GM23248 (cell line): ENCODE measurements at regions not wholly inside any gene's neighbourhood (a gene's known extent, or its start where the extent isn't known, plus 50 kb on each side); places are given as distances from the start of the nearest gene placed in this dataset.

ENCODE experiments used
- DNase-seq: peaks from one replicate; pipeline ENCODE4 v3.0.0-alpha.2; 2015
- H2AFZ ChIP-seq: fragments of 200-600 bp; sonication (generic); 2 replicates; pipeline ENCODE4 v1.6.1; 2016; ENCODE audit warnings: antibody characterized with exemption
- H3F3A ChIP-seq: fragments of 200-600 bp; sonication (generic); 2 replicates; pipeline ENCODE4 v1.6.1; 2016; ENCODE audit warnings: mild to moderate bottlenecking, antibody characterized with exemption, mixed run types; ENCODE audit not compliant: insufficient read depth
- H3K27ac ChIP-seq: fragments of 200-600 bp; sonication (generic); 2 replicates; pipeline ENCODE4 v1.5.1; 2016; ENCODE audit warnings: mild to moderate bottlenecking
- H3K27me3 ChIP-seq: fragments of 200-600 bp; sonication (generic); replicated peaks from 2 replicates; pipeline ENCODE4 v1.6.1; 2016; ENCODE audit warnings: mild to moderate bottlenecking; ENCODE audit not compliant: insufficient read depth
- H3K36me3 ChIP-seq: fragments of 200-600 bp; sonication (generic); 2 replicates; pipeline ENCODE4 v1.6.1; 2016; ENCODE audit warnings: low read depth, mild to moderate bottlenecking
- H3K4me1 ChIP-seq: fragments of 200-600 bp; sonication (generic); 2 replicates; pipeline ENCODE4 v1.6.1; 2016; ENCODE audit warnings: mild to moderate bottlenecking; ENCODE audit not compliant: insufficient read depth
- H3K4me2 ChIP-seq: fragments of 200-600 bp; sonication (generic); one replicate; pipeline ENCODE4 v1.6.1; 2016; ENCODE audit warnings: mild to moderate bottlenecking; ENCODE audit not compliant: unreplicated experiment
- H3K4me3 ChIP-seq: fragments of 200-600 bp; sonication (generic); 2 replicates; pipeline ENCODE4 v1.5.1; 2016; ENCODE audit warnings: mild to moderate bottlenecking
- H3K79me2 ChIP-seq: fragments of 200-600 bp; sonication (generic); 2 replicates; pipeline ENCODE4 v1.6.1; 2016; ENCODE audit warnings: mild to moderate bottlenecking; ENCODE audit not compliant: insufficient read depth
- H3K9ac ChIP-seq: fragments of 200-600 bp; sonication (generic); 2 replicates; pipeline ENCODE4 v1.6.1; 2016; ENCODE audit warnings: mild to moderate bottlenecking
- H3K9me2 ChIP-seq: fragments of 200-600 bp; sonication (generic); 2 replicates; pipeline ENCODE4 v1.6.1; 2016; ENCODE audit warnings: mixed run types, mild to moderate bottlenecking, moderate library complexity; ENCODE audit not compliant: insufficient read depth
- H3K9me3 ChIP-seq: fragments of 200-600 bp; sonication (generic); one replicate; pipeline ENCODE4 v1.6.1; 2017; ENCODE audit warnings: low read depth
- H4K20me1 ChIP-seq: fragments of 200-600 bp; sonication (generic); 2 replicates; pipeline ENCODE4 v1.6.0; 2016; ENCODE audit not compliant: insufficient read depth
- EZH2 ChIP-seq: fragments of 200-600 bp; sonication (generic); IDR thresholded peaks from 2 replicates; pipeline ENCODE4 v1.6.1; 2018; ENCODE audit warnings: antibody characterized with exemption, mild to moderate bottlenecking; ENCODE audit not compliant: insufficient read depth, poor library complexity, severe bottlenecking
- EZH2phosphoT487 ChIP-seq: fragments of 200-600 bp; sonication (generic); IDR thresholded peaks from 2 replicates; pipeline ENCODE4 v1.6.1; 2018; ENCODE audit warnings: antibody characterized with exemption, moderate library complexity, mild to moderate bottlenecking, low read depth; ENCODE audit not compliant: insufficient read depth
- WGBS, 2 experiments: methylation state at CpG; one replicate each; pipeline ENCODE4 v1.1.6; 2015 to 2017; ENCODE audit warnings: low lambda C conversion rate in 2 of 2, low coverage in 1 of 2; ENCODE audit errors: missing lambda C conversion rate in 2 of 2; 5-methylcytosine and 5-hydroxymethylcytosine counted together
- in situ Hi-C: fragments of 300-500 bp; cut with MboI; formaldehyde crosslinking; loops from 2 replicates; pipeline ENCODE4 v1.15.0; 2020

GRCh38 chr18:41721103-41721790, 233.8 kb upstream of the PIK3C3 start:
- Histone ChIP-seq H3K4me2 (no peak overlapping the region), H3K36me3 (no peaks in the 10 kb centered on the region), H3K9me3 (no peaks in the 10 kb centered on the region), H2AFZ (no peak overlapping the region), H3K27ac (no peak overlapping the region), H3K4me1 (no peaks in the 10 kb centered on the region), H3K27me3 (no peaks in the 10 kb centered on the region; the same call in 1 of the 2 replicates), H3F3A (no peaks in the 10 kb centered on the region), H3K79me2 (no peaks in the 10 kb centered on the region), H4K20me1 (no peaks in the 10 kb centered on the region), H3K9ac (no peak overlapping the region), H3K4me3 (no peak overlapping the region), H3K9me2 (no peaks in the 10 kb centered on the region)
- TF ChIP-seq EZH2phosphoT487 = no peak
- TF ChIP-seq EZH2 = no peak
- in situ Hi-C loops = no loop called here
- DNase-seq = no peak
- 20 to 24% methylated on average over 5 of the region's 5 CpGs for WGBS, 2 experiments

GRCh38 chr18:41720226-41720625, 234.8 kb upstream of the PIK3C3 start:
- WGBS, 2 experiments = 39 to 51% methylated on average over 2 of the region's 2 CpGs
- Histone ChIP-seq H3K79me2 (no peaks in the 10 kb centered on the region), H3K4me2 (no peak overlapping the region), H3K9me2 (no peaks in the 10 kb centered on the region), H3K4me1 (no peaks in the 10 kb centered on the region), H3K27me3 (no peaks in the 10 kb centered on the region; the same call in 1 of the 2 replicates), H3F3A (no peaks in the 10 kb centered on the region), H3K9ac (no peak overlapping the region), H3K4me3 (no peak overlapping the region), H3K9me3 (no peaks in the 10 kb centered on the region), H4K20me1 (no peaks in the 10 kb centered on the region), H2AFZ (no peak overlapping the region), H3K27ac (no peak overlapping the region), H3K36me3 (no peaks in the 10 kb centered on the region)
- in situ Hi-C loops = no loop called here
- DNase-seq = no peak
- TF ChIP-seq EZH2phosphoT487 = no peak
- TF ChIP-seq EZH2 = no peak

- no peak for DNase-seq
- in situ Hi-C loops = no loop called here
- no peak overlapping the region for H3K27ac ChIP-seq
- 20% methylated on average over 3 of the region's 3 CpGs for WGBS, 2 experiments
- no peak overlapping the region for H2AFZ ChIP-seq
- H4K20me1 ChIP-seq = no peaks in the 10 kb centered on the region
- H3K4me2 ChIP-seq = no peak overlapping the region
- no peak overlapping the region for H3K9ac ChIP-seq
- no peaks in the 10 kb centered on the region for H3K79me2 ChIP-seq
- TF ChIP-seq EZH2phosphoT487 (no peak), EZH2 (no peak)
- no peaks in the 10 kb centered on the region for H3K9me2 ChIP-seq
- H3K4me1 ChIP-seq = no peaks in the 10 kb centered on the region
- no peaks in the 10 kb centered on the region for H3K36me3 ChIP-seq
- no peaks in the 10 kb centered on the region for H3F3A ChIP-seq
- no peak overlapping the region for H3K4me3 ChIP-seq
- H3K9me3 ChIP-seq = no peaks in the 10 kb centered on the region
- H3K27me3 ChIP-seq = no peaks in the 10 kb centered on the region; the same call in 1 of the 2 replicates
Measured at GRCh38 chr18:41719808-41720207, 235.2 kb upstream of the PIK3C3 start.

- Histone ChIP-seq H3K9me3 (no peaks in the 10 kb centered on the region), H3K27me3 (no peaks in the 10 kb centered on the region), H3F3A (no peaks in the 10 kb centered on the region), H3K4me3 (no peak overlapping the region), H3K9ac (no peak overlapping the region), H3K79me2 (no peaks in the 10 kb centered on the region), H2AFZ (no peak overlapping the region), H3K9me2 (no peaks in the 10 kb centered on the region), H3K36me3 (no peaks in the 10 kb centered on the region), H3K27ac (no peak overlapping the region), H4K20me1 (no peaks in the 10 kb centered on the region), H3K4me2 (no peak overlapping the region), H3K4me1 (no peaks in the 10 kb centered on the region)
- DNase-seq = no peak
- no peak for TF ChIP-seq EZH2
- TF ChIP-seq EZH2phosphoT487 = no peak
- in situ Hi-C loops = no loop called here
Measured at GRCh38 chr18:41714872-41715271, 240.2 kb upstream of the PIK3C3 start.
